CD14-positive monocyte (primary cell): ENCODE measurements at regions not wholly inside any gene's neighbourhood (a gene's known extent, or its start where the extent isn't known, plus 50 kb on each side); places are given as distances from the start of the nearest gene placed in this dataset.

ENCODE experiments used
- DNase-seq, 3 donors: peaks; one replicate each; pipeline ENCODE4 v3.0.0-alpha.2; 2011 to 2022
- H2AFZ ChIP-seq: 2 replicates; pipeline ENCODE4 v1.6.0; 2012; ENCODE audit warnings: mild to moderate bottlenecking, low read depth, low read length, inconsistent platforms; ENCODE audit not compliant: insufficient read depth, poor library complexity, severe bottlenecking
- H3K27ac ChIP-seq, 2 donors: 1 replicate in 1 of 2; 2 replicates in 1 of 2; pipeline ENCODE4 v1.5.1; 2012 to 2013; ENCODE audit warnings: low read length in 2 of 2, control low read depth in 1 of 2, inconsistent platforms in 1 of 2, low read depth in 1 of 2, mild to moderate bottlenecking in 1 of 2
- H3K27me3 ChIP-seq, 2 donors: one replicate each; pipeline versions ENCODE4 v1.6.0 to v1.6.1; 2011 to 2013; ENCODE audit warnings: low read length in 2 of 2; ENCODE audit not compliant: control insufficient read depth in 2 of 2, insufficient read depth in 2 of 2
- H3K36me3 ChIP-seq, 2 donors: replicated peaks in 1 of 2; 1 replicate in 1 of 2; 2 replicates in 1 of 2; pipeline versions ENCODE4 v1.5.1 to v1.6.1; 2012 to 2013; ENCODE audit warnings: low read length in 2 of 2, control low read depth in 1 of 2, inconsistent platforms in 1 of 2, mild to moderate bottlenecking in 1 of 2; ENCODE audit not compliant: insufficient read depth in 2 of 2, control insufficient read depth in 1 of 2
- H3K4me1 ChIP-seq, 2 donors: 1 replicate in 1 of 2; 2 replicates in 1 of 2; pipeline versions ENCODE4 v1.5.1 to v1.6.1; 2012 to 2013; ENCODE audit warnings: low read length in 2 of 2, control low read depth in 1 of 2, inconsistent platforms in 1 of 2, mild to moderate bottlenecking in 1 of 2, moderate library complexity in 1 of 2; ENCODE audit not compliant: insufficient read depth in 2 of 2, control insufficient read depth in 1 of 2
- H3K4me2 ChIP-seq: replicated peaks from 2 replicates; pipeline ENCODE3; 2012; ENCODE audit warnings: low read length, moderate library complexity, mild to moderate bottlenecking; ENCODE audit not compliant: poor library complexity, severe bottlenecking; ENCODE audit errors: extremely low read depth
- H3K4me3 ChIP-seq, 3 experiments: fragments of 200-600 bp in 1 of 3; sonication (generic) in 1 of 3; replicated peaks in 1 of 3; 1 replicate in 2 of 3; 2 replicates in 1 of 3; pipeline ENCODE4 v1.5.1; 2011 to 2013; ENCODE audit warnings: low read length in 3 of 3, mild to moderate bottlenecking in 3 of 3, control low read depth in 2 of 3, low read depth in 2 of 3, inconsistent platforms in 1 of 3, moderate library complexity in 1 of 3
- H3K79me2 ChIP-seq: 2 replicates; pipeline ENCODE4 v1.6.0; 2012; ENCODE audit warnings: mild to moderate bottlenecking, control low read depth, inconsistent platforms, low read length, moderate library complexity; ENCODE audit not compliant: insufficient read depth
- H3K9ac ChIP-seq: 2 replicates; pipeline ENCODE4 v1.6.0; 2017; ENCODE audit warnings: low read length, mild to moderate bottlenecking; ENCODE audit not compliant: insufficient read depth, poor library complexity, severe bottlenecking
- H3K9me3 ChIP-seq, 2 donors: replicated peaks in 1 of 2; 1 replicate in 1 of 2; 2 replicates in 1 of 2; pipeline versions ENCODE4 v1.5.1 to v1.6.1; 2012 to 2013; ENCODE audit warnings: low read length in 2 of 2, control low read depth in 1 of 2; ENCODE audit not compliant: control insufficient read depth in 1 of 2, insufficient read depth in 1 of 2
- H4K20me1 ChIP-seq: 2 replicates; pipeline ENCODE4 v1.6.0; 2012; ENCODE audit warnings: mild to moderate bottlenecking, low read length, control low read depth, moderate library complexity; ENCODE audit not compliant: insufficient read depth
- H3K27ac Mint-ChIP-seq, 7 donors: one replicate each; pipeline ENCODE4 v1.8.0; 2020; ENCODE audit warnings: mild to moderate bottlenecking in 7 of 7, mixed read lengths in 7 of 7, moderate library complexity in 6 of 7, inconsistent platforms in 2 of 7
- H3K27me3 Mint-ChIP-seq, 3 donors: one replicate each; pipeline ENCODE4 v1.8.0; 2021 to 2022; ENCODE audit warnings: low read depth in 3 of 3, mild to moderate bottlenecking in 3 of 3, mixed read lengths in 3 of 3, moderate library complexity in 3 of 3, inconsistent platforms in 1 of 3
- H3K36me3 Mint-ChIP-seq, 2 donors: one replicate each; pipeline ENCODE4 v1.8.0; 2020; ENCODE audit warnings: mixed read lengths in 2 of 2, inconsistent platforms in 1 of 2, mild to moderate bottlenecking in 1 of 2
- H3K4me1 Mint-ChIP-seq: one replicate; pipeline ENCODE4 v1.8.0; 2020; ENCODE audit warnings: mild to moderate bottlenecking, mixed read lengths
- H3K4me3 Mint-ChIP-seq, 2 donors: one replicate each; pipeline ENCODE4 v1.8.0; 2020; ENCODE audit warnings: mild to moderate bottlenecking in 2 of 2, mixed read lengths in 2 of 2, moderate library complexity in 1 of 2
- H3K9me3 Mint-ChIP-seq, 7 donors: one replicate each; pipeline ENCODE4 v1.8.0; 2020 to 2022; ENCODE audit warnings: mixed read lengths in 7 of 7, mild to moderate bottlenecking in 6 of 7, moderate library complexity in 6 of 7, inconsistent platforms in 2 of 7
- WGBS: methylation state at CpG from one replicate; pipeline ENCODE4 v1.1.5; 2013; ENCODE audit warnings: missing lambda C conversion rate; ENCODE audit not compliant: insufficient coverage; 5-methylcytosine and 5-hydroxymethylcytosine counted together
- intact Hi-C, 2 donors: fragments of 100-400 bp; cut with micrococcal nuclease; formaldehyde crosslinking; loops; one replicate each; pipeline versions ENCODE4 v1.15.0 to v1.15.1; 2023
- TF ChIP-seq, protein P1 (sequence below): fragments of 200-600 bp; IDR thresholded peaks from one replicate; pipeline ENCODE4 v1.8.0; 2022; ENCODE audit warnings: antibody characterized with exemption, mild to moderate bottlenecking

DNA sequence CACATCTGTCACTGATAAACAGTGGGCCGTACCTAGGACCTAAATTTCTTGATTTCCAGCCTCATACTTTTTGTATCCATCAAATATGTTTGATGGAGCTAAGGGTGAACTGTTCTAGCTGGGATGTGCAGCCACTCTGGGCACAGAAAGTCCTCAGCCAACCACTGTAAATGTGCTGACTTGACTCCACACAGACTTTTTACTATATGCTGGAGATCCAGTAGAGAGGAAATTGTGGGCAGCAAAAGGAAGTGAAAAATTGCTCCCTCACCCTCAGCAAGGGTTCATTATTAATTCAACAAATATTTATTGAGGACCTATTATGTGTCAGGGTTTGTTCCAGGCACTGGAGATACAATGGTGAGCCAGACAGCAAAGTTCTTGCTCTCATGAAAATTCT lies 54.2 kb upstream of the AMPD3 start:
- DNase-seq: peak in 2 of 3 donors; percentile 24 to 55
- no peak overlapping the region for H3K27ac ChIP-seq
- Mint-ChIP-seq H3K9me3 (peaks cover 0 to 7% (median 2%) of the 10 kb centered on the region in 7 donors), H3K4me3 (peak overlapping the region in 1 of 2 donors; percentile 35), H3K36me3 (peaks cover 0 to 9% of the 10 kb centered on the region in 2 donors), H3K4me1 (peaks cover 45% of the 10 kb centered on the region), H3K27me3 (peaks cover 3 to 10% (median 7%) of the 10 kb centered on the region in 3 donors), H3K27ac (peak overlapping the region in 3 of 7 donors; percentile 19 to 67 (median 54))
- intact Hi-C loops: loop anchor here (5.0 to 10.0 kb wide), 2 partner anchors 251 to 274 kb away; no protein-coding TSS in a partner anchor
- H3K4me3 ChIP-seq: no peak overlapping the region
- H4K20me1 ChIP-seq: no peaks in the 10 kb centered on the region
- H3K9ac ChIP-seq: no peak overlapping the region
- H3K9me3 ChIP-seq: no peaks in the 10 kb centered on the region
- H3K27me3 ChIP-seq: no peaks in the 10 kb centered on the region
- H3K36me3 ChIP-seq: no peaks in the 10 kb centered on the region
- peak overlapping the region; percentile 12 for H3K4me2 ChIP-seq
- TF ChIP-seq, protein P1, sequence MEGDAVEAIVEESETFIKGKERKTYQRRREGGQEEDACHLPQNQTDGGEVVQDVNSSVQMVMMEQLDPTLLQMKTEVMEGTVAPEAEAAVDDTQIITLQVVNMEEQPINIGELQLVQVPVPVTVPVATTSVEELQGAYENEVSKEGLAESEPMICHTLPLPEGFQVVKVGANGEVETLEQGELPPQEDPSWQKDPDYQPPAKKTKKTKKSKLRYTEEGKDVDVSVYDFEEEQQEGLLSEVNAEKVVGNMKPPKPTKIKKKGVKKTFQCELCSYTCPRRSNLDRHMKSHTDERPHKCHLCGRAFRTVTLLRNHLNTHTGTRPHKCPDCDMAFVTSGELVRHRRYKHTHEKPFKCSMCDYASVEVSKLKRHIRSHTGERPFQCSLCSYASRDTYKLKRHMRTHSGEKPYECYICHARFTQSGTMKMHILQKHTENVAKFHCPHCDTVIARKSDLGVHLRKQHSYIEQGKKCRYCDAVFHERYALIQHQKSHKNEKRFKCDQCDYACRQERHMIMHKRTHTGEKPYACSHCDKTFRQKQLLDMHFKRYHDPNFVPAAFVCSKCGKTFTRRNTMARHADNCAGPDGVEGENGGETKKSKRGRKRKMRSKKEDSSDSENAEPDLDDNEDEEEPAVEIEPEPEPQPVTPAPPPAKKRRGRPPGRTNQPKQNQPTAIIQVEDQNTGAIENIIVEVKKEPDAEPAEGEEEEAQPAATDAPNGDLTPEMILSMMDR: no peak
- WGBS: no CpG with 5 or more reads among the region's 1 CpG
- no peaks in the 10 kb centered on the region for H3K79me2 ChIP-seq
- peaks cover 39% of the 10 kb centered on the region in 2 donors for H3K4me1 ChIP-seq
- H2AFZ ChIP-seq: no peak overlapping the region

GRCh38 chr11:10401256-10401655 lies 53.8 kb upstream of the AMPD3 start:
- Mint-ChIP-seq H3K4me1 (peaks cover 49% of the 10 kb centered on the region), H3K27ac (peak overlapping the region in 5 of 7 donors; percentile 19 to 70 (median 54)), H3K36me3 (peaks cover 0 to 9% of the 10 kb centered on the region in 2 donors), H3K27me3 (peaks cover 3 to 10% (median 7%) of the 10 kb centered on the region in 3 donors), H3K9me3 (peaks cover 0 to 7% (median 2%) of the 10 kb centered on the region in 7 donors), H3K4me3 (peak overlapping the region in 1 of 2 donors; percentile 35)
- Histone ChIP-seq H2AFZ (no peak overlapping the region), H3K4me2 (peak overlapping the region; percentile 12), H4K20me1 (no peaks in the 10 kb centered on the region), H3K27me3 (no peaks in the 10 kb centered on the region), H3K79me2 (no peaks in the 10 kb centered on the region), H3K27ac (peak overlapping the region in 1 of 2 donors; percentile 24), H3K9ac (no peak overlapping the region), H3K4me3 (no peak overlapping the region), H3K4me1 (peaks cover 42 to 43% of the 10 kb centered on the region in 2 donors), H3K9me3 (no peaks in the 10 kb centered on the region), H3K36me3 (no peaks in the 10 kb centered on the region)
- TF ChIP-seq, protein P1: no peak
- DNase-seq: no peak
- WGBS: 82% methylated on average over 1 of the region's 3 CpGs
- intact Hi-C loops: loop anchor here (5.0 to 10.0 kb wide), 2 partner anchors 251 to 274 kb away; no protein-coding TSS in a partner anchor
